ENCODE measurements at regions not wholly inside any gene's neighbourhood (a gene's known extent, or its start where the extent isn't known, plus 50 kb on each side); places are given as distances from the start of the nearest gene placed in this dataset.
"Not testable (repeated sequence)": the region's sequence is repeated elsewhere in the genome, so short reads cannot be mapped to it uniquely, and the experiment has no call there.

GRCh38 chr6:56739836-56740815 is 97.4 kb upstream of the DST start:
- no peak for DNase-seq

- no peak for DNase-seq
These were observed 94.1 kb upstream of the DST start for GRCh38 chr6:56736804-56737203.

GRCh38 chr6:56734335-56734734 is 91.6 kb upstream of the DST start:
- DNase-seq: no peak

GRCh38 chr6:56733211-56733697 is 90.6 kb upstream of the DST start:
- no peak for DNase-seq

- DNase-seq: no peak
These were observed 89.8 kb upstream of the DST start for GRCh38 chr6:56732517-56732916.

GRCh38 chr6:56730663-56731529 is 88.2 kb upstream of the DST start:
- DNase-seq: no peak

- no peak for DNase-seq
These were observed 87.0 kb upstream of the DST start for GRCh38 chr6:56729719-56730118.

GRCh38 chr6:56729166-56729565 is 86.5 kb upstream of the DST start:
- DNase-seq: not testable (repeated sequence)

GRCh38 chr6:56727097-56727850 is 84.6 kb upstream of the DST start:
- no peak for DNase-seq

- DNase-seq: no peak
These were observed 82.6 kb upstream of the DST start for GRCh38 chr6:56725254-56725653.

- no peak for DNase-seq
These were observed 81.8 kb upstream of the DST start for GRCh38 chr6:56724455-56724854.

GRCh38 chr6:56720882-56721281 is 78.2 kb upstream of the DST start:
- DNase-seq: no peak

- not testable (repeated sequence) for DNase-seq
These were observed 77.5 kb upstream of the DST start for GRCh38 chr6:56720202-56720601.

- not testable (repeated sequence) for DNase-seq
These were observed 76.8 kb upstream of the DST start for GRCh38 chr6:56719315-56720058.

- DNase-seq: no peak
These were observed 75.5 kb upstream of the DST start for GRCh38 chr6:56718236-56718635.

- no peak for DNase-seq
These were observed 73.5 kb upstream of the DST start for GRCh38 chr6:56716229-56716628.

GRCh38 chr6:56715741-56716140 is 73.1 kb upstream of the DST start:
- DNase-seq: no peak

- DNase-seq: no peak
These were observed 72.3 kb upstream of the DST start for GRCh38 chr6:56714982-56715456.

- DNase-seq: no peak
These were observed 71.6 kb upstream of the DST start for GRCh38 chr6:56714273-56714672.

- no peak for DNase-seq
These were observed 70.6 kb upstream of the DST start for GRCh38 chr6:56713254-56713672.

- no peak for DNase-seq
These were observed 68.3 kb upstream of the DST start for GRCh38 chr6:56710967-56711366.

GRCh38 chr6:56709650-56710049 is 67.0 kb upstream of the DST start:
- no peak for DNase-seq

All from NCI-H748 treated with DMSO at 0.1 percent for 48 hours (cell line).